ENCODE measurements at regions not wholly inside any gene's neighbourhood (a gene's known extent, or its start where the extent isn't known, plus 50 kb on each side); places are given as distances from the start of the nearest gene placed in this dataset.

- TF ChIP-seq, protein P1, sequence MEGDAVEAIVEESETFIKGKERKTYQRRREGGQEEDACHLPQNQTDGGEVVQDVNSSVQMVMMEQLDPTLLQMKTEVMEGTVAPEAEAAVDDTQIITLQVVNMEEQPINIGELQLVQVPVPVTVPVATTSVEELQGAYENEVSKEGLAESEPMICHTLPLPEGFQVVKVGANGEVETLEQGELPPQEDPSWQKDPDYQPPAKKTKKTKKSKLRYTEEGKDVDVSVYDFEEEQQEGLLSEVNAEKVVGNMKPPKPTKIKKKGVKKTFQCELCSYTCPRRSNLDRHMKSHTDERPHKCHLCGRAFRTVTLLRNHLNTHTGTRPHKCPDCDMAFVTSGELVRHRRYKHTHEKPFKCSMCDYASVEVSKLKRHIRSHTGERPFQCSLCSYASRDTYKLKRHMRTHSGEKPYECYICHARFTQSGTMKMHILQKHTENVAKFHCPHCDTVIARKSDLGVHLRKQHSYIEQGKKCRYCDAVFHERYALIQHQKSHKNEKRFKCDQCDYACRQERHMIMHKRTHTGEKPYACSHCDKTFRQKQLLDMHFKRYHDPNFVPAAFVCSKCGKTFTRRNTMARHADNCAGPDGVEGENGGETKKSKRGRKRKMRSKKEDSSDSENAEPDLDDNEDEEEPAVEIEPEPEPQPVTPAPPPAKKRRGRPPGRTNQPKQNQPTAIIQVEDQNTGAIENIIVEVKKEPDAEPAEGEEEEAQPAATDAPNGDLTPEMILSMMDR (IDR thresholded peaks at IDR 0.05; ENCODE audit: low read depth, low read length, missing control alignments), result no peak
- no peak overlapping the region for H3K4me3 ChIP-seq (ENCODE audit: low read depth, low read length)
- no peak for DNase-seq (ENCODE audit: low read depth)
Measured at GRCh38 chr4:63440236-63440635, 969.0 kb downstream of the TECRL start.

DNA sequence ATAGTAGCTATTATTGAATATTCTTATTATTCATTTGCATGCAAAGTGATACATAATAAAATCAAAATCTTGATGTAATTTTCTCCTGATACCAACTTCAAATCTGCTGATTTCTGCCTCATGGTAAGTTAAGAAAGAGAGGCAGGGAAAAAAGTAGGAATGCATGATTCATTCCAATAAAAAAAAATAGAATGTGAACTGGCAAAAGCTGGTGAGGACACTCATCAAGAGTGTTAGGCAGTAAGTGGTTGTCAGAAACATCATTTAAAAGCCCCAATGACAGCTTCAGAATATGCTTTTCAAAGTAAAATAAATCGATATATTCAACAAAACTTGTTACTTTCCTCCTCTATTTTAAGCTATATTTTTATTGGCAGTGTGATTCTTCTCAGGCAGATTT, 979.1 kb downstream of the TECRL start:
- TF ChIP-seq, protein P1 (IDR thresholded peaks at IDR 0.05; ENCODE audit: low read depth, low read length, missing control alignments), result no peak
- DNase-seq (ENCODE audit: low read depth), result no peak
- no peak overlapping the region for H3K4me3 ChIP-seq (ENCODE audit: low read depth, low read length)

- H3K4me3 ChIP-seq (ENCODE audit: low read depth, low read length), result no peak overlapping the region
- DNase-seq (ENCODE audit: low read depth), result no peak
- TF ChIP-seq, protein P1 (IDR thresholded peaks at IDR 0.05; ENCODE audit: low read depth, low read length, missing control alignments), result no peak
Measured at GRCh38 chr4:63396269-63396668, 1013.0 kb downstream of the TECRL start.

- no peak for DNase-seq (ENCODE audit: low read depth)
- TF ChIP-seq, protein P1 (IDR thresholded peaks at IDR 0.05; ENCODE audit: low read depth, low read length, missing control alignments), result no peak
- H3K4me3 ChIP-seq (ENCODE audit: low read depth, low read length), result no peak overlapping the region
Measured at GRCh38 chr4:63393544-63393943, 1015.7 kb downstream of the TECRL start.

- DNase-seq (ENCODE audit: low read depth), result no peak
- H3K4me3 ChIP-seq (ENCODE audit: low read depth, low read length), result no peak overlapping the region
- TF ChIP-seq, protein P1 (IDR thresholded peaks at IDR 0.05; ENCODE audit: low read depth, low read length, missing control alignments), result no peak
Measured at GRCh38 chr4:63379750-63380522, 1029.3 kb downstream of the TECRL start.

DNA sequence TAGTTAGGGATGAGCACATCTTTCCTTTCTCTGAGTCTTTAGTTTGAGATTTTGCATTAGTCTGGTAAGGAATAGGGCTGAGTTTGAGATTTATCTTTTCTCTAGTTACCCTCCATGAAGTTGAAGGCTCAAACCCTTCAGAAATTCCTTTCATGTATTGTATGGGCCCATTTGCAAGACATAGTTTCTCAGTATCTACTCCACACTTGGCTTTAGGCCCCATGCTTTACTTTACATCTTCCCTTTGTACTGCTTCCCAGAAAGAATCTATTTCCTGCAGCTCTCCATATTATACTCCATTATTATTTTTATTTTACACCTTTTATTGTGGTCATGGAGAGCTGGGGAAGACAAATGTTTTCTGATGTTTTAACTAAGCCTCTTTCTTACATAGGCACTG, 1038.2 kb downstream of the TECRL start:
- no peak overlapping the region for H3K4me3 ChIP-seq (ENCODE audit: low read depth, low read length)
- TF ChIP-seq, protein P1 (IDR thresholded peaks at IDR 0.05; ENCODE audit: low read depth, low read length, missing control alignments), result no peak
- DNase-seq (ENCODE audit: low read depth), result no peak

GRCh38 chr4:63361628-63362027, 1047.6 kb downstream of the TECRL start:
- no peak for DNase-seq (ENCODE audit: low read depth)
- TF ChIP-seq, protein P1 (IDR thresholded peaks at IDR 0.05; ENCODE audit: low read depth, low read length, missing control alignments), result no peak
- no peak overlapping the region for H3K4me3 ChIP-seq (ENCODE audit: low read depth, low read length)

Data from GM12864 (cell line).